GM04504 (cell line): ENCODE measurements at regions not wholly inside any gene's neighbourhood (a gene's known extent, or its start where the extent isn't known, plus 50 kb on each side); places are given as distances from the start of the nearest gene placed in this dataset.

Experiments used
- DNase-seq: peaks from one replicate; pipeline ENCODE4 v3.0.0-alpha.2; 2012; ENCODE audit warnings: low read depth

DNA sequence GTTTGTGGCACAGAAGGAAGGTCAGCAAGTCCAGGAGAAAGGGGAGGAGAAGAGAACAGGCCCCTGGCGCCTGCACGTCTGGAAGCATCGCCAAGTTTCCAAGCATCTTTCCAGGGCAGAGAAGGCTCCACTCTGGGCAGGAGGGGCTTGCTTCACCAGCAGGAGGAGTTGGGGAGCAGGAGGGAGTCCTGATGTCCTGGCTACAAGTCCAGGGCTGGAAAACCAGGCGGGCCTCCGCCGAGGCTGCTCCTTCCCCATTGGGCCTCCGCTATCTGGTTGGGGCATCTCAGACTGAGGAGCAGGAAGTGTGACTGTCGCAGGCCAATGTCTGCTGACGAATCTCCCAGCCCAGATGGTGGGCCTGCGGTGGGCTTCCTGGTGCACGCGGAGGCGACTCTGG is 421.9 kb downstream of the PREX1 start:
- DNase-seq: no peak

- no peak for DNase-seq
Measured at GRCh38 chr20:48404598-48404997, 423.2 kb downstream of the PREX1 start.

DNA sequence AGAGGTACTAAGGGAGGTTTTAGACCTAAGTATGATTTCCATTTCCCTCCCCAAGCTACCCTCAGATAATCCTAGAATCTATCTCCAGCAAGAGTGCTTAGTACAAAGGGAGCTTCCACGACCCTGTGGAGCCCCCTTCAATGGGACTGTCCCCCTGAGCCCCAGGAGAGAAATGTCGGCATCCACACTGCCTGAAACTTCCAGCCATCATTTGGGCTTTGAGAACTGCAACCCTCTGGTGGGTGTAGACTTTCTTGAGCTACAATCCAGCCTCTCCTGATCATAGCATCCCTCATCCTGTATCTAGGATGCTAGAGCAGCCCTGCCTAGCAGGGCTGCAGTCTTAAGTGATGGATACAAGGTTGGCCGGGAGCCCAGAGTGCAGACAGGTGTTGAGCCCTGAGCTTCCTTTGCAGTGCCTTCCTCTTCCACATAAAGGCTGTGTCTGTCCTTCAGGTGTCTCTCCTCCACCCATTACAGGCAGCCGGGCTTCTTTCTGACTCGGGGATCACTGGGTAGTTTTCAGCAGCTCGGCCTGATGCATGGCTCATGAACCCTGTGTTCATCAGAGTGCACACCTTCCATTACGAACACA is 424.5 kb downstream of the PREX1 start:
- DNase-seq: no peak

- DNase-seq: no peak
Measured at GRCh38 chr20:48401359-48401758, 426.4 kb downstream of the PREX1 start.

DNA sequence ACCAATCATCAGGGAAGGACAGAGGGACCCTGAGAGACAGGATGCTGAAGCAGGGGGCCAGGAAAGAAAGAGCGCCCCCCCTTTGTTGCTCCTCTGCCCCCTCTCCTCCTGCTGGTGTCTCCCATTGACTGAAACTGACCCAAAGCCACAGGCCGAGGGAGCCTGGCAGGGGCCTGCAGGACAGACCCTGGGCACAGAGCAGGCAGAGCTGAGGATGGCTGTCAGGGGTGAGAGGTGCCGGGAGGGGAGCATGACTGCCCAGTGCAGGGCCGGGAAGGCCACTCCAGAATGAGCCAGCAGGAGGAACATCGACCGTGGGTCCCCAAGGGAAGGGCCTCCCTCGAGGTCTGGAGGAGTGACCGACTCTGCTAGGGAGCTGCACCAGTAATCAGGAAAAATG is 427.8 kb downstream of the PREX1 start:
- DNase-seq: no peak

GRCh38 chr20:48398506-48399449 is 429.0 kb downstream of the PREX1 start:
- DNase-seq: no peak

DNA sequence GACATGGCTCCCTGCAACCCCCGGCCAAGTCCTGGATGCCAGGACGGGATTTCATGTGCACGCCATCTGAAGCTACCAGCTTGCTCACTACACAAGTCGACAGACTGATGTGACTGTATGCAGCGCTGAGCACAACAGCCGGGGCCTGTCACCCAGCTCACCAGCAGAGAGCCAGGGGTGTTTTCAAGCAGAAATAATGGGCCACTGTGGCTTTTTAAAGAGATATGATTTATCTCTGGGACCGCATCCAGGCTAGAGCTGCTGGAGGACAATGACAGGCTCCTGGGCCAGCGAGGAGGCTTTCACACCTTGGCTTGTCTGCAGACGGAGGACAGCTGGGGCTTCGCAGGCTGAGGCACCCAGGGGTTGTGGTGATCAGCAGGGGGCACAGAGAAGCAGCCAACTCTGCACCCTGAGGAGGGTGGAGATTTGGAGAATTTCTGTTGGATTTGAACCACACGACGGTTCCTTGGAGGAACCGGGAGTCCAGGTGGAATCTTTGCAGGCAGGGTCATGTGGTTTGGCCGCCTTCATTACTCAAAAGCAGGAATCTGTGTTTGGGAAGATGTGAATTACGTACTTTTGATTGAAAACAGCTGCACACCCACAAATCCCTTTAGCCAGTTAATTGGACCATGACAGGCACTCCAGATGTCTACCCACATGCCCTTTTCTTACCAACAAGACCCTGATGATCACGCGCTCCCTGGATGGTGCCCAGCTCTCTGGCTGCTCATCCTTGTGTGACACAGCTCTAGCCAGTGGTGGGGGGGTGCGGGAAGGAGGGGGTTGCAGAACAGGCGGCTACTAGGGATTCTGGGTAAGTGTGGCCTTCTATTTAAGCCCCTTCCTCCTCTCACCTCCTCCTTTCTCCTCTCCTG is 430.6 kb downstream of the PREX1 start:
- DNase-seq: peak; percentile 11

GRCh38 chr20:48395816-48396546 is 431.8 kb downstream of the PREX1 start:
- DNase-seq: no peak

DNA sequence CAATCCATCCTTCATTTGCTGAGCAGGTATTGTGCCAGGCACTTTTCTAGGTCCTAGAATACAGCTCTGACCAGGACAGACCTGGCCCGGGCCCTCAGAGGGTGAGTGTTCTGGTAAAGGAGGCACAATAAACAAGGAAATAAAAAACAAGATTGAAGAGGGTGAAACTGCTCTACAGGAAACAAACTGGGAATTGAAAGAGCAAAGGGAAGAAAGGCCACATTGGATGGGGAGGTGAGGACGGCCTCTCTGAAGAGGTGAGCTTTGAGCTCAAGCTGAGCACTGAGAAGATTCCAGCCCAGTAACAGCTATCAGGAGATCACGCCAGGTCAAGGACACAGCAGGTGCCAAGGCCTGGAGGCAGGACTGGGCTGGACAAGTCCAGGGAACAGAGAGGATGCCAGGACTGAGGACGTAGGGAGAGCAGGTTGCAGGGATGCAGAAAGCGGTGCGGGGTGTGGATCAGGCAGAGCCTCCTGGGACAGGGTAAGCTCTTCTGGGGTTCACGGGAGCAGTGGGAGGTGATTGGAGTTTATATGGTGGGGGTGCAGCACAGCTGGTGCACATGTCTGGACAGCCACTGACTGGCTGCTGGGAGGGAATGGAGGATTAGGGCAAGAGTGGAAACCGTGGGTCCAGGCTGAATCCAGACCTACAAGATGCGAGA is 433.3 kb downstream of the PREX1 start:
- DNase-seq: no peak

DNA sequence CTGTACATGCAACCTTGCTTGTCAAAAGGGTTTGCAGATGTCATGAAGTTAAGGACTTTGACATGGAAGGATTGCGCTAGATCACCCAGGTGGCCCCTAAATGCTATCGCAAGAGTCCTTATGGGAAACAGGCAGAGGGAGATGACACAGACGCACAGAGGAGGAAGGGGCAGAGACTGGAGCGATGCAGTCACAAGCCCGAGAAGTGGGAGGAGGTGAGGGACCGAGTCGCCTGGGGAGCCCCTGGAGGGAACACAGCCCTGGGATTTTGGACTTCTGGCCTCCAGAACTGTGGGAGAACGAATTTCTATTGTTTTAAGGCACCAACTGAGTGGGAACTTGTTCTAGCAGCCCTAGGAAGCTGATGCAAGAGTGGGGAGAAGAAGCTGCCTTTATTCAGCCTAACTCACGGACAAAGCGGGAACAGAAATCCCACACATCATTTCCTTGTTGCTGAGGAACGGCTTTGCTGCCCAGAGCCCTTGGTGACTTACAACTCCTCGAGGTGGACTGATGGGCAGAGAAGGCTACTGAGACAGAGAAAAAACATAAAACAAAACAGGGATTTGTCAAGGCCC is 434.0 kb downstream of the PREX1 start:
- DNase-seq: no peak

DNA sequence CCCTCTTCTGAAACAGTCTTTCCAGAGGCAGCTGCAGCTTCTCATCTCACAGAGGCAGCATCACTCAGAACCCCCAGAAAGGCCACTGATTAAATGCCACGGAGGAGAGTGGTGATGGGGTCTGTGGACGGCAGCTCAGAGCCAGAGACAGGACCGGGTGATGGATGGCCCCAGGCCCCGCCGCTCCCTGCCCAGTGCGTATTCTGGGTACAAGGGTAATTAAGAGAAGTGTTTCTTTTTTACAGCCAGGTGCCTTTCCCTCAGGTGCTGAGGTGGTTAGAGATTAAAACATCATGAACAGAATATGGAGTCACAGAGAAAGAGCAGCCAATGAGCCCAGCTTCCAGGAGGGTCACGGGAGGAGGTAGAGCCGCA is 434.5 kb downstream of the PREX1 start:
- no peak for DNase-seq

- no peak for DNase-seq
Measured at GRCh38 chr20:48392407-48393310, 435.1 kb downstream of the PREX1 start.

DNA sequence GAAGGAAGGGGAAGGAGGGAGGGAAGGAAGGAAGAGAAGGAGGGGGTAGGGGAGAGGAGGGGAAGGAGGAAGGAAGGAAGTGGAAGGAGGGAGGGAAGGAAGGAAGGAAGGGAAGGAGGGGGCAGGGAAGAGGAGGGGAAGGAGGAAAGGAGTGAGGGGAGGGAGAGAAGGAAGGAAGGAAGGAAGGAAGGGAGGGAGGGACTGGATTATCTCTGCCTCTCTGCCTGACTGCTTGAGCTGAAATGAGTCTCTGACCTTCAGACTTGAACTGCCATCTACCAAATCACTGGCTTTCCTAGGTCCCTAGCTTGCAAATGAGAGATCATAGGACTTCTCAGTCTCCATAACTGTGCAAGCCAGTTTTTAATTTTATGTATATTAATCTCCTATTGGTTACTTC is 436.8 kb downstream of the PREX1 start:
- no peak for DNase-seq

- DNase-seq: no peak
Measured at GRCh38 chr20:48387675-48388074, 440.1 kb downstream of the PREX1 start.

DNA sequence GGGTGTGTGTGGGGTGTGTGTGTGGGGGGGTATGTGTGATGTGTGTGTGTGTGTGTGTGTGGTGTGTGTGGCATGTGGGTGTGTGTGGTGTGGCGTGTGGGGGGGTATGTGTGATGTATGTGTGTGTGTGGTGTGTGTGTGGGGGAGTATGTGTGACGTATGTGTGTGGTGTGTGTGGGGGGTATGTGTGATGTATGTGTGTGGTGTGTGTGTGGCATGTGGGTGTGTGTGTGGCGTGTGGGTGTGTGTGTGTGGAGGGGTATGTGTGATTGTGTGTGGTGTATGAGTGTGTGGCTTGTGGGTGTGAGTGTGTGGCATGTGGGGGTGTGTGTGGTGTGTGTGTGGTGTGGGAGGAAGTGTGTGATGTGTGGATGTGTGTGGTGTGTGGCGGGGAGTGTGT is 442.3 kb downstream of the PREX1 start:
- no peak for DNase-seq

- DNase-seq: no peak
Measured at GRCh38 chr20:48385114-48385513, 442.7 kb downstream of the PREX1 start.

- no peak for DNase-seq
Measured at GRCh38 chr20:48384147-48384818, 443.5 kb downstream of the PREX1 start.

DNA sequence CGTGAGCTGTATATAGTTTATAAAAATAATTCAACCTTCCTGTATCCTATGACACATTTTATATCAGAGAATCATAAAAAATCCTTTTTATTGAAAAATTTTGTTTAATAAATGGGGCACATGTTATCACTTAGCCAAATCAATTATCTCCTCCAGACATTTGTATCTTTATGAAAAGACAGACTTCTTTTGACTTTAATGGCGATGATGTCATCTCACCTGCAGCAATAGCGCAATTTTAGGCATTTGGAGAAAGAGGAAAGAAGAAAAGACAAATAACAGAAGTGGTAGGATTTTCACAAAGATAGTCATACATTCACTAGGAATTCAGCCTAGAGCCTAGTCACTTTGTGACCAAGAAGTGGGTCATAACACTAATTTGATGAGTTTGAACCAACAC is 444.5 kb downstream of the PREX1 start:
- no peak for DNase-seq

DNA sequence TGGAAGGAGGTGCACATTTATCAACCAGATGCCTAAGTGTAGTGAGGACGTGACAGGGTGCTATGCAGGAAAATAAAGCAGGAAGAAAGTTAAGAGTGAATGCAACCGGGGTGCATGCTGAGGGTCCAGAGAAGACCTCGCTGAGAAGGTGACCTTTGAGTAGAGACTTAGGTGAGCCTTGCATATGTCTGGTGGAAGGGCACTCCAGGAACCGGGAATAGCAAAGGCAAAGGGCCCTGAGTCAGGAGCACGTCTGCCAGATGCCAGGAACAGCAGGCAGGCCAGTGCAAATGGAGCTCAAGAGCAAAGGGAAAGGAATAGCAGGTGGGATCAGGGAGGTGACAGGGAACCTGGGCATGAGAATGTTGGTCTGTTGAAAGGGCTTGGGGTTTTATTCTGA is 445.5 kb downstream of the PREX1 start:
- no peak for DNase-seq
